ENCODE measurements at regions not wholly inside any gene's neighbourhood (a gene's known extent, or its start where the extent isn't known, plus 50 kb on each side); places are given as distances from the start of the nearest gene placed in this dataset.

DNA sequence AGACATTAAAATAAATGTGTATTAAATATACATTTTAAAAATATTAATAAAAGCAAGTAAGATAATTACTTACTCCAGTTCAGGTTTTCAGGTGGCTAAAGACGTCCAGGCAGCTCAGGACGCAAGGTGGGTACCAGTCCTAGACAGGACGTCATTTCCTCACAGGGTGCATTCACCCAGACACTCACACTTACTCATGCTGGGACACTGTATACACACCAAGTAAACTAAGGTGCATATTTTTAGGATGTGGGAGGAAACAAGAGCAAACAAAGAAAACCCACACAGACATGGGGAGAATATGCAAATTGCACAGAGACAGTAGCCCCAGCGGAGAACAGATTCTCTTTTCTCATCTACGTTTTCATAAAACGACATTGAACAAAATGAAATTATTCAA is 457.9 kb downstream of the BRINP3 start:
- no peak for DNase-seq

DNA sequence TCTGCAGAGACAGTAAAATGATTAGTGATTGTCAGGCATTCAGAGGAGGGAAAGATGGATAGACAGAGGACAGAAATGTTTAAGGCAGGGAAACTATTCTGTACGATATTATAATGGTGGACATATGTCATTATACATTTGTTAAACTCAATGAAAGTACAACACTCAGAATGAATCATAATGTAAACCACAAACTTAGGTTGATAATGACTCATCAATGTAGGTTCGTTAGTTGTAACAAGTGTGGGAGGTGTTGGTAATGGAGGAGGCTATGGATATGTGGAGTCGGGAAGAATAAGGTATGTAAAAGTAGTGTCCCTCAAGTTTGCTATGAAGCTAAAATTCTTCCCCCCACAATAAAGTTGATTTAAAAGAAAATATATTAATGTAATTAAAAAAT is 455.0 kb downstream of the BRINP3 start:
- no peak for DNase-seq

DNA sequence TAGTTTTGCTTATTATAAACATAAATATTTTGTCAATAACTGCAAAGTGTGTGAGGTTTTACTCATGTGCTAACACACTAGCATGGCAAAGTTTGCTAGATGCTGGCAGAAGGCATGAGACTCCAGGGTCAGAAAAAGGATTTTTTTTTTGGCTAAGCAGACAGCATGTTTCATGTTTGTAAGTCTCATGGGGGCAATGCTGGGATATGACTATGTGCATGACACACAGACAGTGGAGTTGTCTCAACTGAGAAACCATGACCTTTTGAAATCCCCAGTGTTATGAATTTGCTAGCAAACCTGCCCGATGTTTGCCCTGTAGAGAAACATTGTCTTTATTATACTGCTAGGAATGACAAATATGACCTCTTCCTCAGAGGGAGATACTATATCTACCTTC is 448.2 kb downstream of the BRINP3 start:
- DNase-seq, result no peak

DNA sequence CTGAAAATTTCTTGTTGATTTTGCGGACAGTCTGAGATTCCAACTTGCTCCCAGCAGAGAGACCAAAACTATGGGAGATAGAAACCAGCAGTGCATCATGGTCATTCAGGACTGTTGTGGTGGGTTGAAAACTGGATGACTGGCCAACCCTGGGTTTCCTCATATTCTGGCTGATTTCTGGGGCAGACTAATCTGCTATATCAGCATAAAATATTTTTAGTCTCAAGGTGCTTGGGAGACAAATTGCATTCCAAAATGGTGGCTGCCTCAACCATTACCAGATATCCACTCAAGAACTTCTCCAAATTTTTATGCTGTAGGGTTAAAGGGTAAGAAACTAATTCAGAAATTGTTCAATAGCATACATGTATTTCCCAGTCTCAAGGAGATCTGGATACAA is 434.0 kb downstream of the BRINP3 start:
- no peak for DNase-seq

DNA sequence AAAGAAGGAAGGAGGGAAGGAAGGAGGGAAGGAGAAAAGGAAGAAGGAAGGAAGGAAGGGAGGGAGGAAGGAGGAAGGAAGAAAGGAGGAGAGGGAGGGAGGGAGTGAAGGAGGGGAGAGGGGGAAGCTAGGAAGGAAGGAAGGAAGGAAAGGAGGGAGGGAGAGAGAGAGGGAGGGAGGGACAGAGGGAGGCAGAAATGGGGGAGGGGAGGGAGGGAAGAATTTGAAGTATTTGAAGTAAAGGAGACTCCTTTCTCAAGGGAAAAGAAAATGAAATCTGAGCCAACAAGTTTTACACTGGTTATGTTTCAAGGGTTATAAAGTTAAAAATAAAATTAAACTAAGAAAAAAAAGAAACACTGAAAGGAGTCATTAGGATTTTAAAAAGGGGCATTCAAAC is 431.4 kb downstream of the BRINP3 start:
- DNase-seq, result no peak

Data from left kidney (tissue), 1 donor.